ENCODE measurements at regions not wholly inside any gene's neighbourhood (a gene's known extent, or its start where the extent isn't known, plus 50 kb on each side); places are given as distances from the start of the nearest gene placed in this dataset.

- TF ChIP-seq, protein P1, sequence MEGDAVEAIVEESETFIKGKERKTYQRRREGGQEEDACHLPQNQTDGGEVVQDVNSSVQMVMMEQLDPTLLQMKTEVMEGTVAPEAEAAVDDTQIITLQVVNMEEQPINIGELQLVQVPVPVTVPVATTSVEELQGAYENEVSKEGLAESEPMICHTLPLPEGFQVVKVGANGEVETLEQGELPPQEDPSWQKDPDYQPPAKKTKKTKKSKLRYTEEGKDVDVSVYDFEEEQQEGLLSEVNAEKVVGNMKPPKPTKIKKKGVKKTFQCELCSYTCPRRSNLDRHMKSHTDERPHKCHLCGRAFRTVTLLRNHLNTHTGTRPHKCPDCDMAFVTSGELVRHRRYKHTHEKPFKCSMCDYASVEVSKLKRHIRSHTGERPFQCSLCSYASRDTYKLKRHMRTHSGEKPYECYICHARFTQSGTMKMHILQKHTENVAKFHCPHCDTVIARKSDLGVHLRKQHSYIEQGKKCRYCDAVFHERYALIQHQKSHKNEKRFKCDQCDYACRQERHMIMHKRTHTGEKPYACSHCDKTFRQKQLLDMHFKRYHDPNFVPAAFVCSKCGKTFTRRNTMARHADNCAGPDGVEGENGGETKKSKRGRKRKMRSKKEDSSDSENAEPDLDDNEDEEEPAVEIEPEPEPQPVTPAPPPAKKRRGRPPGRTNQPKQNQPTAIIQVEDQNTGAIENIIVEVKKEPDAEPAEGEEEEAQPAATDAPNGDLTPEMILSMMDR (IDR thresholded peaks at IDR 0.05; ENCODE audit: poor library complexity, severe bottlenecking): no peak
- TF ChIP-seq MXI1 (conservative IDR thresholded peaks at IDR 0.05; ENCODE audit: poor library complexity, severe bottlenecking): no peak
- no peak for TF ChIP-seq EZH2 (IDR thresholded peaks at IDR 0.05; ENCODE audit: borderline replicate concordance, insufficient read depth, low read length, poor library complexity, severe bottlenecking)
- no peak for TF ChIP-seq POLR2AphosphoS5 (IDR thresholded peaks at IDR 0.05)
Observed at GRCh38 chr11:38307455-38307854, 1709.4 kb upstream of the RAG2 start.
